GM21390 (cell line): ENCODE measurements at regions not wholly inside any gene's neighbourhood (a gene's known extent, or its start where the extent isn't known, plus 50 kb on each side); places are given as distances from the start of the nearest gene placed in this dataset.
A peak's percentile ranks its signal among the peaks of the same experiment; 100 is the strongest.
"Not testable (repeated sequence)": the region's sequence is repeated elsewhere in the genome, so short reads cannot be mapped to it uniquely, and the experiment has no call there.

Experiments
- ATAC-seq: cut with Tn5 transposase; IDR thresholded peaks from one replicate; pipeline ENCODE4 v1.9.1; 2021; ENCODE audit not compliant: unreplicated experiment

GRCh38 chrX:118212817-118213183 lies 96.2 kb upstream of the KLHL13 start:
- ATAC-seq = peak; percentile 79

- no peak for ATAC-seq
Measured at GRCh38 chrX:118215346-118215745, 98.7 kb upstream of the KLHL13 start.

- ATAC-seq = no peak
Measured at GRCh38 chrX:118216087-118216486, 99.5 kb upstream of the KLHL13 start.

- ATAC-seq = no peak
Measured at GRCh38 chrX:118216509-118216908, 99.9 kb upstream of the KLHL13 start.

GRCh38 chrX:118218079-118218478 lies 101.5 kb upstream of the KLHL13 start:
- no peak for ATAC-seq

GRCh38 chrX:118218940-118219339 lies 102.3 kb upstream of the KLHL13 start:
- ATAC-seq = no peak

GRCh38 chrX:118219866-118220265 lies 103.3 kb upstream of the KLHL13 start:
- ATAC-seq = no peak

GRCh38 chrX:118220509-118220908 lies 103.9 kb upstream of the KLHL13 start:
- no peak for ATAC-seq

- no peak for ATAC-seq
Measured at GRCh38 chrX:118221270-118221669, 104.7 kb upstream of the KLHL13 start.

- ATAC-seq = no peak
Measured at GRCh38 chrX:118221733-118222132, 105.1 kb upstream of the KLHL13 start.

GRCh38 chrX:118222421-118222820 lies 105.8 kb upstream of the KLHL13 start:
- ATAC-seq = no peak

GRCh38 chrX:118225711-118226428 lies 109.3 kb upstream of the KLHL13 start:
- ATAC-seq = peak; percentile 81

GRCh38 chrX:118228041-118228440 lies 111.4 kb upstream of the KLHL13 start:
- no peak for ATAC-seq

- ATAC-seq = no peak
Measured at GRCh38 chrX:118228456-118228855, 111.8 kb upstream of the KLHL13 start.

- no peak for ATAC-seq
Measured at GRCh38 chrX:118231464-118231863, 114.4 kb upstream of the WDR44 start.

- ATAC-seq = no peak
Measured at GRCh38 chrX:118239178-118239870, 106.6 kb upstream of the WDR44 start.

- ATAC-seq = no peak
Measured at GRCh38 chrX:118239913-118240698, 105.8 kb upstream of the WDR44 start.

- ATAC-seq = not testable (repeated sequence)
Measured at GRCh38 chrX:118246961-118247360, 98.9 kb upstream of the WDR44 start.

- no peak for ATAC-seq
Measured at GRCh38 chrX:118249146-118249545, 96.8 kb upstream of the WDR44 start.

- no peak for ATAC-seq
Measured at GRCh38 chrX:118250445-118250844, 95.5 kb upstream of the WDR44 start.

GRCh38 chrX:118251271-118251670 lies 94.6 kb upstream of the WDR44 start:
- ATAC-seq = no peak

- no peak for ATAC-seq
Measured at GRCh38 chrX:118252967-118253366, 92.9 kb upstream of the WDR44 start.
